ENCODE measurements at regions not wholly inside any gene's neighbourhood (a gene's known extent, or its start where the extent isn't known, plus 50 kb on each side); places are given as distances from the start of the nearest gene placed in this dataset.

DNA sequence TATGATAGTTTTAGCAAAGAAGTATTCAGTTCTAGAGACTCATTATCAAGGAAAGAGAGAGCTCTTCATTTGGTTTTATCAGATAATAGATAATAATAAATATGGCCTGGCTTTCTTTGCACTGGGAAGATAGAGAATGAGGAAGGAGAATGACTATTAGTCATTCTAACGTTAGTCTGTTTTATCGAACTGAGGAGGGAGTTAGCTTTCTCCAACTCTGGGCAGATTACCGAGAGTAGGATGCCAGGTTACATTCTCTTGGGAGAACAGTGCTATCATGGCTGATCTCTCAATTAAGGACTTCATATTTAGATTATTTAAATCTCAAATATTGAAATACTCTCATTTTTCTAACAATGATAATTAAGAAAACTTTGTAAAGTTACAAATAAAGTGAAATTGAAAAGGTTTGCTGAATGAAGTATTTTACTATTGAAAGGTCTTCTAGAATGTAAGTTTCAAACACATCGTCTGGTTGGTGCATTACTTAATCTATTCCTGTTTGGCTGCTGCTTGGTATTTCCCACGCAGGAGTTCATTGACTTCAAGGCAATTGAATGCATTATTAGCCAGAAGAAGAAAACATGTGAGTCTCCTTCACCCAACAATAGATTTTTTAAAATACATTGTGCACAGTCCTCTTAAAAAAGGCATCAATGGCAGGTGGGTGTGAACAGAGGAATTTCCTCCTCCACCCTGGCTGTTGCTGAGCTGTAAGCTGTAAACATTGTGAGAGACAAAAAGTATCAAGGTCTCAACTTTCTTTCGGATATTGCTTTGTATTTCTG, 140.8 kb downstream of the C9orf152 start:
- no peak for DNase-seq (ENCODE audit: low spot score in 2 of 2, unreplicated experiment in 2 of 2)
- no peak overlapping the region for H3K27ac Mint-ChIP-seq

DNA sequence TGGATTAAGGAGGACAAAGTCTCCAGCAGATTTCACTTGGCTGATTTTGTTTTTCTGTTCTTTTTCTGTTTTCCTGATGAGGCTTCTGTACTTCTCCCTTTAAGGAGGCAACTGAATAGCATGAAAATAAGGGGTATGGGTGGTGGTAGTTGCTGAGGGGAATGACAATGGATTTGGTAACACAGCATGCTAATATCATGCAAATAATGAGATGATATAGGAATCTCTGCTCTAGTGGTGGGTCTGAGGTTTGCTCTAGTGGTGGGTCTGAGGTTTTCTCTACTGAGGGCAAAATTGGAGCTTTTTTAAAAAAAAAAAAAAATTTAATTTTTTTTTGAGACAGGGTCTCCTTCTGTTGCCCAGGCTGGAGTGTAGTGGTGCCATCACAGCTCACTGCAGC, 139.7 kb downstream of the C9orf152 start:
- H3K9me3 Mint-ChIP-seq = peaks cover 8% of the 10 kb centered on the region
- no peak for DNase-seq (ENCODE audit: low spot score in 2 of 2, unreplicated experiment in 2 of 2)
- no peaks in the 10 kb centered on the region for H3K36me3 Mint-ChIP-seq
- H3K27me3 Mint-ChIP-seq (ENCODE audit: low read depth) = no peaks in the 10 kb centered on the region
- TF ChIP-seq, protein P1, sequence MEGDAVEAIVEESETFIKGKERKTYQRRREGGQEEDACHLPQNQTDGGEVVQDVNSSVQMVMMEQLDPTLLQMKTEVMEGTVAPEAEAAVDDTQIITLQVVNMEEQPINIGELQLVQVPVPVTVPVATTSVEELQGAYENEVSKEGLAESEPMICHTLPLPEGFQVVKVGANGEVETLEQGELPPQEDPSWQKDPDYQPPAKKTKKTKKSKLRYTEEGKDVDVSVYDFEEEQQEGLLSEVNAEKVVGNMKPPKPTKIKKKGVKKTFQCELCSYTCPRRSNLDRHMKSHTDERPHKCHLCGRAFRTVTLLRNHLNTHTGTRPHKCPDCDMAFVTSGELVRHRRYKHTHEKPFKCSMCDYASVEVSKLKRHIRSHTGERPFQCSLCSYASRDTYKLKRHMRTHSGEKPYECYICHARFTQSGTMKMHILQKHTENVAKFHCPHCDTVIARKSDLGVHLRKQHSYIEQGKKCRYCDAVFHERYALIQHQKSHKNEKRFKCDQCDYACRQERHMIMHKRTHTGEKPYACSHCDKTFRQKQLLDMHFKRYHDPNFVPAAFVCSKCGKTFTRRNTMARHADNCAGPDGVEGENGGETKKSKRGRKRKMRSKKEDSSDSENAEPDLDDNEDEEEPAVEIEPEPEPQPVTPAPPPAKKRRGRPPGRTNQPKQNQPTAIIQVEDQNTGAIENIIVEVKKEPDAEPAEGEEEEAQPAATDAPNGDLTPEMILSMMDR (IDR thresholded peaks at IDR 0.05; ENCODE audit: unreplicated experiment) = no peak
- H3K4me3 Mint-ChIP-seq = no peak overlapping the region
- H3K27ac Mint-ChIP-seq = no peak overlapping the region
- peaks cover 15% of the 10 kb centered on the region for H3K4me1 Mint-ChIP-seq

More for the DNA sequence above, 140.8 kb downstream of the C9orf152 start:
- Mint-ChIP-seq H3K36me3 (no peaks in the 10 kb centered on the region), H3K4me3 (no peak overlapping the region), H3K27me3 (ENCODE audit: low read depth) (no peaks in the 10 kb centered on the region), H3K4me1 (peaks cover 15% of the 10 kb centered on the region), H3K9me3 (peaks cover 13% of the 10 kb centered on the region)
- TF ChIP-seq, protein P1 (IDR thresholded peaks at IDR 0.05; ENCODE audit: unreplicated experiment) = no peak

DNA sequence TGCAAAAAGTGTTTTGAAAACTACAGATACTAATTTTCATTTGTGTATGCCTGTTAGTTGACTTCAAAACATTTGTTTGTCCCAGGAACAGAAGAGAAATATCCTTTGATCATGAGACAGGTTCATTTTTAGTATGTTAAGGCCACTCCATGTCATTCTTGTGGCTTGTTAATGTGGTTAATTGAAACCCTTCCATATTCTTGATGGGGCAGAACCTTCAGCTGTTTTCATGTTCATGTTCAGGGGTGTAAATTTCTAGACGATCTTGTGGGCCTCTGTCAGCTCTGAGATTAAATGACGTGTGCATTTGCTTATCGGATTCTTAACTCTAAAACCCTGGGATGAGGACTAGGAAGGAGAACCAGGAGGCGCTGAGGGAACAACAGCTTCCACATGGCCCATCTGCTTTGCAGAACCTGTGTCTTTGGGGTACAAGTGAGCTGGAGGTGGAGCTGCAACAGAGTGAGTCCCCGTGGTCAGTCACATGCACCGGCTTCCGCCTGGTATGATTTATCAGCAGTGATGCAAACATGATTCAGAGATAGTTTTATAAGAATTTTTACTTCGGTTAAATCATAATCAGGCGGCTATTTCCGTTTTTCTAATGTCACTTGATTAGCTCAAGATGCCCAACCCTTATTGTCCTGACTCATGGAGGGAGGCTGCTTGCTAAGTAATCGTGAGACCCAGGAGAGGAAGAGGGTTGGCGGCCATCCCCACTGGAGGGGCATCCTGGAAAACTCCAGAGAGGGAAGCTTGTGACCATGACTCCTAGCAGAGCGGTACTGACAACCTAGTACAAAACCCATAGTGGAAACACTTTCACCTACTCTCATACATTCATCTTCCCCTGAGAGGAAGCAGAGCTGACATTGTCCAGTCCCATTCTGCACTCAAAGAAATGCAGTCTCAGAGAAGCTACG, 138.4 kb downstream of the C9orf152 start:
- Mint-ChIP-seq H3K36me3 (no peaks in the 10 kb centered on the region), H3K4me3 (no peak overlapping the region), H3K27ac (peak overlapping the region; percentile 37), H3K27me3 (ENCODE audit: low read depth) (no peaks in the 10 kb centered on the region), H3K9me3 (peaks cover 8% of the 10 kb centered on the region), H3K4me1 (peaks cover 15% of the 10 kb centered on the region)
- no peak for DNase-seq (ENCODE audit: low spot score in 2 of 2, unreplicated experiment in 2 of 2)
- TF ChIP-seq, protein P1 (IDR thresholded peaks at IDR 0.05; ENCODE audit: unreplicated experiment) = no peak

DNA sequence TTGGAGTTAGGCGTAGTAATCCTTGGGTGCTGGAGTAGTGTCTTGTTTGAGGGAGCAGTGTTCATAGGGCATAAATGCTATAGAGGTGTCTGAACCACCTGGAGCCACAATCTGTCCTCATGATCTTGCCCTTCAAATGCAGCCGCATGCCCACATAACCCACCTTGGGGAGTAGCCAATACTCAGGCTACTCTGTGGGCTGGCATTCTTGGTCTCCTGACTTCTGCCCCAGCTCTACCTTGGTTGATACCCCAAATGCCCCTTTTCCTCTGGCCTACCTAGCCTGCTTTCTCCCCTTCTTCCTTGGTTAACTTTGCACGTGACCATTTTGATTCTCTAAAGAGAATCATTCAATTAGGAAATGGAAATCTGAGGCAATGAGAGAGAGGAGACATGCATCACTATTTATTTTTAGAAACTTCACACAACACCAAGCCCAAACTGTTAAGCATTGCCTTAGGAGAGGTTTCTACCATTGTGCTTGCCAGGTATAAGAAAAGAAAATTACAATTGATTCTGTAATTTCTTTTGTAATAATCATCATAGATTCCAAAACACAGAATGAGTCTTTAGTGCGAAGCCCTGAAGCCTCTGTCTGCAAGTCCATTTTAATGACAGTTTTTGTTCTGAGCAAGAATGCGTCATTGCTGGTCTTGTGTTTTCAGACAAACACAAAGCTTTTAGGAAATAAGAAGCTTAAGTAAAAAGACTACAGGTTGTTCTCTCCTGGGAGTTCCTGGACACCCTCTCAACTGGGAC, 135.2 kb downstream of the C9orf152 start:
- Mint-ChIP-seq H3K9me3 (no peaks in the 10 kb centered on the region), H3K36me3 (no peaks in the 10 kb centered on the region), H3K4me3 (no peak overlapping the region), H3K27ac (no peak overlapping the region), H3K27me3 (ENCODE audit: low read depth) (no peaks in the 10 kb centered on the region), H3K4me1 (peaks cover 8% of the 10 kb centered on the region)
- TF ChIP-seq, protein P1 (IDR thresholded peaks at IDR 0.05; ENCODE audit: unreplicated experiment) = no peak
- no peak for DNase-seq (ENCODE audit: low spot score in 2 of 2, unreplicated experiment in 2 of 2)

DNA sequence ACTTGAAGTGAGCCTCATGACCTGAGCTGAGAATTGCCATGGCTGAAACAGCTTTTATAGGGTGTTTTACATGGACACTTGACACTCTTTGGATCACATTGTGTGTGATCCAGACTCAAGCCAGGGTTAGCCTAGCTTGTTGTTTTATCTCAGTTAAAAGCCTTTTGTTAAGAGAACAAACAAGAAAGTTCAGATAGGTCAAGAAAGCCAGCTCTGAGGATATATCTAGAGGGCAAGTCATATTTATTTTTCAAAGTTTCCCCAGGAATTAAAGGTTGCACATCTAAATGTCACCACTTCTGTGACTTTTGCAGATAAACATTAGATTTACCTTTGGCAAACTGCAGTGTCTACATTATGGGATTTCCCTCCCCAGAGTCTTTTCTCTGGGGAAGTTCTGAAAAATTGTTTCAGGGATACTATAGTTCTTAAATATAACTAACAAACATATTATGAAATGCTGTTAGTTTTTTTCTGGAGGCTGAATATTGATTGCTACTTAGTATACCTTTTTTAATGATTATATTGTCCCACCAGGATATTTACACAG, 134.5 kb downstream of the C9orf152 start:
- TF ChIP-seq, protein P1 (IDR thresholded peaks at IDR 0.05; ENCODE audit: unreplicated experiment) = no peak
- Mint-ChIP-seq H3K27ac (no peak overlapping the region), H3K4me1 (peaks cover 8% of the 10 kb centered on the region), H3K4me3 (no peak overlapping the region), H3K9me3 (no peaks in the 10 kb centered on the region), H3K27me3 (ENCODE audit: low read depth) (no peaks in the 10 kb centered on the region), H3K36me3 (no peaks in the 10 kb centered on the region)
- DNase-seq (ENCODE audit: low spot score in 2 of 2, unreplicated experiment in 2 of 2) = no peak

Measured in mesothelial cell of epicardium (in vitro differentiated cells).